Gastroesophageal sphincter (tissue), 3 donors: ENCODE measurements at regions not wholly inside any gene's neighbourhood (a gene's known extent, or its start where the extent isn't known, plus 50 kb on each side); places are given as distances from the start of the nearest gene placed in this dataset.

Experiments
- CTCF ChIP-seq, 4 experiments: fragments of 200-600 bp in 2 of 4; fragments of 450-650 bp in 2 of 4; sonication (generic) in 1 of 4; IDR thresholded peaks; one replicate each; pipeline ENCODE4 v1.5.1; 2017 to 2019; ENCODE audit warnings: antibody characterized with exemption in 4 of 4, mild to moderate bottlenecking in 2 of 4, moderate library complexity in 2 of 4
- EP300 ChIP-seq: sonication (generic); formaldehyde crosslinking; IDR thresholded peaks from one replicate; pipeline ENCODE4 v1.6.1; 2017; ENCODE audit warnings: antibody characterized with exemption, mild to moderate bottlenecking
- POLR2A ChIP-seq, 2 donors: fragments of 450-650 bp; IDR thresholded peaks; one replicate each; pipeline ENCODE4 v1.6.1; 2017; ENCODE audit warnings: antibody characterized with exemption in 2 of 2, mild to moderate bottlenecking in 2 of 2, moderate library complexity in 1 of 2
- POLR2AphosphoS5 ChIP-seq: sonication (generic); formaldehyde crosslinking; IDR thresholded peaks from one replicate; pipeline ENCODE4 v1.6.1; 2017; ENCODE audit warnings: antibody characterized with exemption

- TF ChIP-seq POLR2A (IDR thresholded peaks at IDR 0.05) (no peak), CTCF (IDR thresholded peaks at IDR 0.05) (no peak), EP300 (no peak), POLR2AphosphoS5 (no peak)
These were observed 108.3 kb downstream of the AGTR2 start for GRCh38 chrX:116278826-116279225.
